ENCODE measurements at regions not wholly inside any gene's neighbourhood (a gene's known extent, or its start where the extent isn't known, plus 50 kb on each side); places are given as distances from the start of the nearest gene placed in this dataset.

GRCh38 chr7:132653366-132653930 lies 77.2 kb upstream of the PLXNA4 start:
- H3K4me1 ChIP-seq: peaks cover 0 to 9% (median 0%) of the 10 kb centered on the region in 3 donors
- intact Hi-C loops (cut with DNase I): no loop called here
- no peaks in the 10 kb centered on the region for H3K36me3 ChIP-seq
- peaks cover 0 to 3% (median 0%) of the 10 kb centered on the region in 4 donors for H3K27me3 ChIP-seq
- no peaks in the 10 kb centered on the region for H3K9me3 ChIP-seq
- no peak for DNase-seq
- no peak for TF ChIP-seq POLR2A (IDR thresholded peaks at IDR 0.05)
- TF ChIP-seq CTCF (IDR thresholded peaks at IDR 0.05): no peak
- H3K4me3 ChIP-seq: no peak overlapping the region
- 73% methylated on average over 4 of the region's 4 CpGs; no CpG with 5 or more reads in 1 of the 2 donors for WGBS, 2 donors
- no peak overlapping the region for H3K27ac ChIP-seq

- WGBS, 2 donors: 64 to 71% methylated on average over 1 of the region's 1 CpG
- intact Hi-C loops (cut with DNase I): no loop called here
- TF ChIP-seq CTCF (IDR thresholded peaks at IDR 0.05): no peak
- no peak for TF ChIP-seq POLR2A (IDR thresholded peaks at IDR 0.05)
- DNase-seq: no peak
- H3K36me3 ChIP-seq: no peaks in the 10 kb centered on the region
- H3K4me1 ChIP-seq: peaks cover 0 to 9% (median 0%) of the 10 kb centered on the region in 3 donors
- H3K27ac ChIP-seq: no peak overlapping the region
- no peaks in the 10 kb centered on the region for H3K9me3 ChIP-seq
- H3K4me3 ChIP-seq: no peak overlapping the region
- peaks cover 0 to 3% (median 0%) of the 10 kb centered on the region in 4 donors for H3K27me3 ChIP-seq
Measured at GRCh38 chr7:132652507-132652906, 76.2 kb upstream of the PLXNA4 start.

- intact Hi-C loops (cut with DNase I): no loop called here
- no peak overlapping the region for H3K4me3 ChIP-seq
- H3K4me1 ChIP-seq: peaks cover 0 to 6% (median 0%) of the 10 kb centered on the region in 3 donors
- no peaks in the 10 kb centered on the region for H3K9me3 ChIP-seq
- peaks cover 0 to 2% (median 0%) of the 10 kb centered on the region in 4 donors for H3K27me3 ChIP-seq
- H3K36me3 ChIP-seq: no peaks in the 10 kb centered on the region
- WGBS, 2 donors: 15 to 16% methylated on average over 3 of the region's 3 CpGs
- no peak for TF ChIP-seq POLR2A (IDR thresholded peaks at IDR 0.05)
- TF ChIP-seq CTCF (IDR thresholded peaks at IDR 0.05): no peak
- no peak for DNase-seq
- H3K27ac ChIP-seq: no peak overlapping the region
Measured at GRCh38 chr7:132650498-132650897, 74.2 kb upstream of the PLXNA4 start.

GRCh38 chr7:132647311-132647710 lies 71.0 kb upstream of the PLXNA4 start:
- TF ChIP-seq POLR2A (IDR thresholded peaks at IDR 0.05): no peak
- TF ChIP-seq CTCF (IDR thresholded peaks at IDR 0.05): no peak
- intact Hi-C loops (cut with DNase I): no loop called here
- WGBS, 2 donors: 100% methylated on average over 1 of the region's 1 CpG
- H3K27ac ChIP-seq: no peak overlapping the region
- no peaks in the 10 kb centered on the region for H3K9me3 ChIP-seq
- DNase-seq: no peak
- no peak overlapping the region for H3K4me3 ChIP-seq
- no peaks in the 10 kb centered on the region for H3K4me1 ChIP-seq
- H3K27me3 ChIP-seq: no peaks in the 10 kb centered on the region
- no peaks in the 10 kb centered on the region for H3K36me3 ChIP-seq

DNA sequence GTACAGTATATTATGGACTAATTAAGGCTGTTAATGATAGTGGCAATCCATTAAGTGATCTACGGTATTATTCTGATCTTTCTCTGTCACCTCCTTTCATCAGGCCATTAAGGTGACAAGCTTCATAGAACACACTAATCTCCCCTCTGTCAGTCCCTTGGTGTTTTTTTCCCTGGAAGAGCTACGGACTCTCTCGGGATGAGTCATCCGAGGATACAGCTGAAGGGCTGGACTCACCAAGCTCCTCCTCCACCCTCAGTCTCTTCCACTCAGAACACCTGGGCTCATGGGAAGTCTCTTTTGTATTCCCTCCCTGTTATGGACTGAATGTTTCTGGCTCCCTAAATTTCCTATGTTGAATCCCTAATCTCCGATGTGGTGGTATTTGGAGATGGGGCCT lies 69.8 kb upstream of the PLXNA4 start:
- H3K4me3 ChIP-seq: no peak overlapping the region
- no peaks in the 10 kb centered on the region for H3K36me3 ChIP-seq
- no peak overlapping the region for H3K27ac ChIP-seq
- intact Hi-C loops (cut with DNase I): no loop called here
- 62 to 78% methylated on average over 5 of the region's 5 CpGs for WGBS, 2 donors
- no peaks in the 10 kb centered on the region for H3K9me3 ChIP-seq
- DNase-seq: no peak
- H3K4me1 ChIP-seq: no peaks in the 10 kb centered on the region
- H3K27me3 ChIP-seq: no peaks in the 10 kb centered on the region
- TF ChIP-seq POLR2A (IDR thresholded peaks at IDR 0.05) (no peak), CTCF (IDR thresholded peaks at IDR 0.05) (no peak)

Data from esophagus squamous epithelium (tissue), 5 donors.